BLaER1 treated with 17β-estradiol and CSF1 and Interleukin-3, amounts not matched to agents 10 nM and 100 nM (cell line): ENCODE measurements at regions not wholly inside any gene's neighbourhood (a gene's known extent, or its start where the extent isn't known, plus 50 kb on each side); places are given as distances from the start of the nearest gene placed in this dataset.

ENCODE experiments used
- H3K27ac ChIP-seq, 11 experiments: shearing (Covaris generic); formaldehyde crosslinking; 2 replicates each; pipeline ENCODE4 v1.8.1; 2022
- H3K27me3 ChIP-seq, 11 experiments: shearing (Covaris generic); formaldehyde crosslinking; 2 replicates each; pipeline ENCODE4 v1.8.1; 2022
- H3K36me3 ChIP-seq, 11 experiments: shearing (Covaris generic); formaldehyde crosslinking; 2 replicates each; pipeline ENCODE4 v1.8.1; 2022
- H3K4me1 ChIP-seq, 10 experiments: shearing (Covaris generic); formaldehyde crosslinking; 2 replicates each; pipeline ENCODE4 v1.8.1; 2022
- H3K4me2 ChIP-seq, 11 experiments: shearing (Covaris generic); formaldehyde crosslinking; 2 replicates each; pipeline ENCODE4 v1.8.1; 2022
- H3K4me3 ChIP-seq, 10 experiments: shearing (Covaris generic); formaldehyde crosslinking; 2 replicates each; pipeline ENCODE4 v1.8.1; 2022
- H3K9ac ChIP-seq, 11 experiments: shearing (Covaris generic); formaldehyde crosslinking; 2 replicates each; pipeline ENCODE4 v1.8.1; 2022
- H3K9me3 ChIP-seq, 11 experiments: shearing (Covaris generic); formaldehyde crosslinking; replicated peaks in 1 of 11; 2 replicates each; pipeline ENCODE4 v1.8.1; 2022
- H4K20me1 ChIP-seq, 11 experiments: shearing (Covaris generic); formaldehyde crosslinking; 2 replicates each; pipeline ENCODE4 v1.8.1; 2022
- Cebpa-rat ChIP-seq, 11 experiments: shearing (Covaris generic); IDR thresholded peaks; 2 replicates each; pipeline ENCODE4 v1.8.1; 2022

GRCh38 chr16:51376080-51376479, 225.0 kb upstream of the SALL1 start:
- Histone ChIP-seq H3K27ac (no peak overlapping the region), H3K9me3 (no peaks in the 10 kb centered on the region), H3K9ac (no peak overlapping the region), H3K36me3 (no peaks in the 10 kb centered on the region), H3K4me1 (no peaks in the 10 kb centered on the region), H3K4me3 (no peak overlapping the region), H3K4me2 (no peak overlapping the region), H3K27me3 (no peaks in the 10 kb centered on the region), H4K20me1 (no peaks in the 10 kb centered on the region)
- no peak for TF ChIP-seq Cebpa-rat (IDR thresholded peaks at IDR 0.05)

GRCh38 chr16:51374790-51375189, 223.7 kb upstream of the SALL1 start:
- H3K4me3 ChIP-seq = no peak overlapping the region
- no peaks in the 10 kb centered on the region for H3K9me3 ChIP-seq
- no peaks in the 10 kb centered on the region for H4K20me1 ChIP-seq
- H3K4me1 ChIP-seq = no peaks in the 10 kb centered on the region
- TF ChIP-seq Cebpa-rat (IDR thresholded peaks at IDR 0.05) = peak in 2 of 11 experiments; percentile 15 to 34; a peak in 1 of 22 replicates
- no peak overlapping the region for H3K9ac ChIP-seq
- H3K27ac ChIP-seq = no peak overlapping the region
- H3K27me3 ChIP-seq = no peaks in the 10 kb centered on the region
- H3K4me2 ChIP-seq = no peak overlapping the region
- H3K36me3 ChIP-seq = no peaks in the 10 kb centered on the region

- Histone ChIP-seq H3K9ac (no peak overlapping the region), H3K4me2 (no peak overlapping the region), H3K4me3 (no peak overlapping the region), H3K4me1 (no peaks in the 10 kb centered on the region), H3K9me3 (no peaks in the 10 kb centered on the region), H4K20me1 (no peaks in the 10 kb centered on the region), H3K27me3 (no peaks in the 10 kb centered on the region), H3K27ac (no peak overlapping the region), H3K36me3 (no peaks in the 10 kb centered on the region)
- TF ChIP-seq Cebpa-rat (IDR thresholded peaks at IDR 0.05) = no peak
Measured at GRCh38 chr16:51374346-51374745, 223.3 kb upstream of the SALL1 start.

- Histone ChIP-seq H3K36me3 (no peaks in the 10 kb centered on the region), H3K9ac (no peak overlapping the region), H3K4me2 (no peak overlapping the region), H4K20me1 (no peaks in the 10 kb centered on the region; a peak in 1 of 22 replicates), H3K4me1 (no peaks in the 10 kb centered on the region), H3K27ac (no peak overlapping the region), H3K4me3 (no peak overlapping the region), H3K9me3 (no peaks in the 10 kb centered on the region), H3K27me3 (no peaks in the 10 kb centered on the region)
- no peak for TF ChIP-seq Cebpa-rat (IDR thresholded peaks at IDR 0.05)
Measured at GRCh38 chr16:51365715-51366114, 214.6 kb upstream of the SALL1 start.

- Histone ChIP-seq H3K27ac (no peak overlapping the region), H3K27me3 (no peaks in the 10 kb centered on the region), H3K9ac (no peak overlapping the region), H3K4me1 (no peaks in the 10 kb centered on the region), H3K4me2 (no peak overlapping the region), H3K9me3 (no peaks in the 10 kb centered on the region), H3K4me3 (no peak overlapping the region), H4K20me1 (no peaks in the 10 kb centered on the region; a peak in 1 of 22 replicates), H3K36me3 (no peaks in the 10 kb centered on the region)
- TF ChIP-seq Cebpa-rat (IDR thresholded peaks at IDR 0.05) = no peak
Measured at GRCh38 chr16:51359141-51359955, 208.3 kb upstream of the SALL1 start.

GRCh38 chr16:51357839-51358238, 206.8 kb upstream of the SALL1 start:
- H3K9ac ChIP-seq = no peak overlapping the region
- H3K9me3 ChIP-seq = no peaks in the 10 kb centered on the region
- no peaks in the 10 kb centered on the region for H4K20me1 ChIP-seq
- TF ChIP-seq Cebpa-rat (IDR thresholded peaks at IDR 0.05) = no peak
- H3K27me3 ChIP-seq = no peaks in the 10 kb centered on the region
- H3K27ac ChIP-seq = no peak overlapping the region
- no peak overlapping the region for H3K4me3 ChIP-seq
- H3K4me2 ChIP-seq = no peak overlapping the region
- no peaks in the 10 kb centered on the region for H3K4me1 ChIP-seq
- H3K36me3 ChIP-seq = no peaks in the 10 kb centered on the region

- Histone ChIP-seq H3K9ac (no peak overlapping the region), H3K4me1 (peaks cover 3 to 8% (median 7%) of the 10 kb centered on the region in 10 experiments; a peak in 15 of 20 replicates), H4K20me1 (no peaks in the 10 kb centered on the region), H3K36me3 (no peaks in the 10 kb centered on the region), H3K9me3 (no peaks in the 10 kb centered on the region), H3K27ac (no peak overlapping the region), H3K4me3 (no peak overlapping the region), H3K27me3 (no peaks in the 10 kb centered on the region), H3K4me2 (no peak overlapping the region)
- no peak for TF ChIP-seq Cebpa-rat (IDR thresholded peaks at IDR 0.05)
Measured at GRCh38 chr16:51355875-51356274, 204.8 kb upstream of the SALL1 start.

- no peak overlapping the region for H3K4me3 ChIP-seq
- no peak overlapping the region for H3K9ac ChIP-seq
- no peaks in the 10 kb centered on the region for H4K20me1 ChIP-seq
- H3K4me1 ChIP-seq = peaks cover 6 to 13% (median 10%) of the 10 kb centered on the region in 10 experiments; a peak in 15 of 20 replicates
- H3K4me2 ChIP-seq = no peak overlapping the region
- no peaks in the 10 kb centered on the region for H3K27me3 ChIP-seq
- H3K27ac ChIP-seq = no peak overlapping the region
- no peaks in the 10 kb centered on the region for H3K36me3 ChIP-seq
- H3K9me3 ChIP-seq = no peaks in the 10 kb centered on the region
- TF ChIP-seq Cebpa-rat (IDR thresholded peaks at IDR 0.05) = no peak
Measured at GRCh38 chr16:51355195-51355594, 204.1 kb upstream of the SALL1 start.

- Histone ChIP-seq H3K27me3 (no peaks in the 10 kb centered on the region), H3K4me1 (peaks cover 6 to 13% (median 10%) of the 10 kb centered on the region in 10 experiments; a peak in 15 of 20 replicates)
- TF ChIP-seq Cebpa-rat (IDR thresholded peaks at IDR 0.05) = no peak
Measured at GRCh38 chr16:51353055-51353454, 202.0 kb upstream of the SALL1 start.

GRCh38 chr16:51349626-51350025, 198.6 kb upstream of the SALL1 start:
- H3K4me3 ChIP-seq = no peak overlapping the region
- H3K4me1 ChIP-seq = peaks cover 6 to 13% (median 10%) of the 10 kb centered on the region in 10 experiments; a peak in 15 of 20 replicates
- no peak overlapping the region for H3K4me2 ChIP-seq
- H3K27ac ChIP-seq = peak overlapping the region in 1 of 11 experiments; percentile 2; a peak in 1 of 22 replicates
- H3K27me3 ChIP-seq = no peaks in the 10 kb centered on the region
- no peaks in the 10 kb centered on the region for H3K9me3 ChIP-seq
- no peak overlapping the region for H3K9ac ChIP-seq
- TF ChIP-seq Cebpa-rat (IDR thresholded peaks at IDR 0.05) = no peak
- no peaks in the 10 kb centered on the region for H3K36me3 ChIP-seq
- no peaks in the 10 kb centered on the region for H4K20me1 ChIP-seq

More at GRCh38 chr16:51353055-51353454, 202.0 kb upstream of the SALL1 start:
- Histone ChIP-seq H3K4me3 (no peak overlapping the region), H3K36me3 (no peaks in the 10 kb centered on the region), H3K27ac (no peak overlapping the region), H3K4me2 (no peak overlapping the region), H3K9ac (no peak overlapping the region), H4K20me1 (no peaks in the 10 kb centered on the region), H3K9me3 (no peaks in the 10 kb centered on the region)
